ENCODE measurements at regions not wholly inside any gene's neighbourhood (a gene's known extent, or its start where the extent isn't known, plus 50 kb on each side); places are given as distances from the start of the nearest gene placed in this dataset.

DNA sequence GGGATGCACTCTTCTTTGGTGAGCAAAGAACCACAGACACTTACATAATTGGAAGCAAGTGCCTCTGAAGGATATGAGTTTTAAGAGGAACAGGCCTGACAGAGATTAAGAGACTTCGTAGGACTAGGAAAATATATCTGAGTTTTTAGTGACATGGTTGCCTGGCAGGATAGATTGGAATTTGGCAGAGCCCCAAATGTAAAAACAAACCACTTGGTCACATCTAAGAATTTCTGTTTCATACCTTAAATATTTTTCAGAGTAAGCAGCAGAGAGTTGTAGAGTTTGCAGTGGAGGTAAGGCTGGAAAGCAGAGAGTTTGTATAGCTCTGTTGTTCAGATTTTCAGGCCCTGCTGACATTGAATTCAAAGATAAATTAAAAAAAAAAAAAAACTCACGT lies 150.1 kb upstream of the MAGEB2 start:
- Histone ChIP-seq H3K4me2 (replicated peaks; ENCODE audit: extremely low read depth, low read length, poor library complexity, severe bottlenecking) (no peak overlapping the region), H3K4me3 (replicated peaks in 1 of 3; ENCODE audit: low read depth in 2 of 3, low read length in 3 of 3) (no peak overlapping the region), H3K4me1 (ENCODE audit: control insufficient read depth in 1 of 2, insufficient read depth in 2 of 2, low read length in 2 of 2) (no peaks in the 10 kb centered on the region), H3K27ac (ENCODE audit: low read depth in 1 of 2, low read length in 2 of 2) (no peak overlapping the region), H3K36me3 (replicated peaks in 1 of 2; ENCODE audit: control insufficient read depth in 1 of 2, insufficient read depth in 2 of 2, low read length in 2 of 2) (no peaks in the 10 kb centered on the region), H2AFZ (ENCODE audit: insufficient read depth, low read depth, low read length, poor library complexity, severe bottlenecking) (no peak overlapping the region), H3K9me3 (replicated peaks in 1 of 2; ENCODE audit: control insufficient read depth in 1 of 2, insufficient read depth in 1 of 2, low read length in 2 of 2) (no peaks in the 10 kb centered on the region), H3K9ac (ENCODE audit: insufficient read depth, low read length, poor library complexity, severe bottlenecking) (no peak overlapping the region), H4K20me1 (ENCODE audit: insufficient read depth, low read length) (no peaks in the 10 kb centered on the region), H3K79me2 (ENCODE audit: insufficient read depth, low read length) (no peaks in the 10 kb centered on the region), H3K27me3 (ENCODE audit: control insufficient read depth in 2 of 2, insufficient read depth in 2 of 2, low read length in 2 of 2) (no peaks in the 10 kb centered on the region)
- H3K27ac Mint-ChIP-seq, result no peak overlapping the region
- H3K9me3 Mint-ChIP-seq, result peaks cover 0 to 6% (median 3%) of the 10 kb centered on the region in 7 donors
- no peaks in the 10 kb centered on the region for H3K36me3 Mint-ChIP-seq
- DNase-seq, result no peak
- H3K27me3 Mint-ChIP-seq (ENCODE audit: low read depth in 3 of 3), result peaks cover 0 to 1% (median 0%) of the 10 kb centered on the region in 3 donors
- WGBS (ENCODE audit: insufficient coverage), result no CpG with 5 or more reads among the region's 2 CpGs
- H3K4me1 Mint-ChIP-seq, result no peaks in the 10 kb centered on the region
- no peak overlapping the region for H3K4me3 Mint-ChIP-seq
- TF ChIP-seq, protein P1, sequence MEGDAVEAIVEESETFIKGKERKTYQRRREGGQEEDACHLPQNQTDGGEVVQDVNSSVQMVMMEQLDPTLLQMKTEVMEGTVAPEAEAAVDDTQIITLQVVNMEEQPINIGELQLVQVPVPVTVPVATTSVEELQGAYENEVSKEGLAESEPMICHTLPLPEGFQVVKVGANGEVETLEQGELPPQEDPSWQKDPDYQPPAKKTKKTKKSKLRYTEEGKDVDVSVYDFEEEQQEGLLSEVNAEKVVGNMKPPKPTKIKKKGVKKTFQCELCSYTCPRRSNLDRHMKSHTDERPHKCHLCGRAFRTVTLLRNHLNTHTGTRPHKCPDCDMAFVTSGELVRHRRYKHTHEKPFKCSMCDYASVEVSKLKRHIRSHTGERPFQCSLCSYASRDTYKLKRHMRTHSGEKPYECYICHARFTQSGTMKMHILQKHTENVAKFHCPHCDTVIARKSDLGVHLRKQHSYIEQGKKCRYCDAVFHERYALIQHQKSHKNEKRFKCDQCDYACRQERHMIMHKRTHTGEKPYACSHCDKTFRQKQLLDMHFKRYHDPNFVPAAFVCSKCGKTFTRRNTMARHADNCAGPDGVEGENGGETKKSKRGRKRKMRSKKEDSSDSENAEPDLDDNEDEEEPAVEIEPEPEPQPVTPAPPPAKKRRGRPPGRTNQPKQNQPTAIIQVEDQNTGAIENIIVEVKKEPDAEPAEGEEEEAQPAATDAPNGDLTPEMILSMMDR (IDR thresholded peaks at IDR 0.05), result no peak
- intact Hi-C loops (cut with micrococcal nuclease), result no loop called here

- Histone ChIP-seq H3K9me3 (replicated peaks in 1 of 2; ENCODE audit: control insufficient read depth in 1 of 2, insufficient read depth in 1 of 2, low read length in 2 of 2) (no peaks in the 10 kb centered on the region), H3K4me1 (ENCODE audit: control insufficient read depth in 1 of 2, insufficient read depth in 2 of 2, low read length in 2 of 2) (no peaks in the 10 kb centered on the region), H3K4me3 (replicated peaks in 1 of 3; ENCODE audit: low read depth in 2 of 3, low read length in 3 of 3) (no peak overlapping the region), H3K36me3 (replicated peaks in 1 of 2; ENCODE audit: control insufficient read depth in 1 of 2, insufficient read depth in 2 of 2, low read length in 2 of 2) (no peaks in the 10 kb centered on the region), H4K20me1 (ENCODE audit: insufficient read depth, low read length) (no peaks in the 10 kb centered on the region), H3K27ac (ENCODE audit: low read depth in 1 of 2, low read length in 2 of 2) (no peak overlapping the region), H3K27me3 (ENCODE audit: control insufficient read depth in 2 of 2, insufficient read depth in 2 of 2, low read length in 2 of 2) (no peaks in the 10 kb centered on the region), H3K9ac (ENCODE audit: insufficient read depth, low read length, poor library complexity, severe bottlenecking) (no peak overlapping the region), H3K79me2 (ENCODE audit: insufficient read depth, low read length) (no peaks in the 10 kb centered on the region), H3K4me2 (replicated peaks; ENCODE audit: extremely low read depth, low read length, poor library complexity, severe bottlenecking) (no peak overlapping the region), H2AFZ (ENCODE audit: insufficient read depth, low read depth, low read length, poor library complexity, severe bottlenecking) (no peak overlapping the region)
- no peak for DNase-seq
- no CpG with 5 or more reads among the region's 4 CpGs for WGBS (ENCODE audit: insufficient coverage)
- no peak overlapping the region for H3K27ac Mint-ChIP-seq
- TF ChIP-seq, protein P1 (IDR thresholded peaks at IDR 0.05), result no peak
- intact Hi-C loops (cut with micrococcal nuclease), result no loop called here
- H3K4me1 Mint-ChIP-seq, result no peaks in the 10 kb centered on the region
- peaks cover 0 to 6% (median 3%) of the 10 kb centered on the region in 7 donors for H3K9me3 Mint-ChIP-seq
- H3K27me3 Mint-ChIP-seq (ENCODE audit: low read depth in 3 of 3), result peaks cover 0 to 1% (median 0%) of the 10 kb centered on the region in 3 donors
- no peak overlapping the region for H3K4me3 Mint-ChIP-seq
- H3K36me3 Mint-ChIP-seq, result no peaks in the 10 kb centered on the region
Measured at GRCh38 chrX:30067677-30068076, 147.7 kb upstream of the MAGEB2 start.
